Right atrium auricular region (tissue), 2 donors: ENCODE measurements at regions not wholly inside any gene's neighbourhood (a gene's known extent, or its start where the extent isn't known, plus 50 kb on each side); places are given as distances from the start of the nearest gene placed in this dataset.

Source experiments
- DNase-seq: peaks from one replicate; pipeline ENCODE4 v3.0.0-alpha.2; 2019; ENCODE audit warnings: low spot score
- H3K27ac ChIP-seq, 2 donors: fragments of 200-600 bp; sonication (generic); 1 replicate in 1 of 2; 2 replicates in 1 of 2; pipeline ENCODE4 v1.5.1; 2016 to 2019
- H3K27me3 ChIP-seq, 2 donors: fragments of 200-600 bp; sonication (generic); one replicate each; pipeline versions ENCODE4 v1.5.1 to v1.6.0; 2017 to 2019
- H3K36me3 ChIP-seq: fragments of 200-600 bp; sonication (generic); one replicate; pipeline ENCODE4 v1.5.1; 2016
- H3K4me1 ChIP-seq, 2 donors: fragments of 200-600 bp; sonication (generic); one replicate each; pipeline versions ENCODE4 v1.5.1 to v1.6.0; 2017 to 2019
- H3K4me3 ChIP-seq, 2 donors: fragments of 200-600 bp; sonication (generic); 1 replicate in 1 of 2; 2 replicates in 1 of 2; pipeline ENCODE4 v1.5.1; 2017 to 2019; ENCODE audit warnings: mild to moderate bottlenecking in 1 of 2, moderate library complexity in 1 of 2
- H3K9me3 ChIP-seq, 2 donors: fragments of 200-600 bp; sonication (generic); one replicate each; pipeline ENCODE4 v1.5.1; 2019
- TF ChIP-seq, protein P1 (sequence below), 2 donors: fragments of 200-600 bp; sonication (generic); IDR thresholded peaks; one replicate each; pipeline ENCODE4 v1.5.1; 2019; ENCODE audit warnings: antibody characterized with exemption in 2 of 2

DNA sequence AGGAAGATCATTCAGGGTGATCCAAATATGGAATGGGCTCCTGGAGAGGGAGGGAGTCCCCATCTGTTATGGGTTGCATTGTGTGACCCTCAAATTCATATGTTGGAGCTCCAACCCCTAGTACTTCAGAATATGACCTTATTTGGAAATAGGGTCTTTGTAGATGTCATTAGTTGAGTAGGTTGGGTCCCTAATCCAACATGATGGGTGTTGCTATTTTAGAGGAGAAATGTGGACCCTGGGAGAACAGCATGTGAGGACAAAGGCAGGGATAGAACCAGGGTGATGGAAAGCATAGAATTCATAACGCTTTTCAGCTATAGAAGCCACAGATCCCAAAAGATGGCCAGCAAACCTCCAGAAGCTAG is 91.5 kb upstream of the SMNDC1 start:
- Histone ChIP-seq H3K27me3 (no peaks in the 10 kb centered on the region), H3K4me3 (no peak overlapping the region), H3K27ac (no peak overlapping the region), H3K4me1 (peaks cover 0 to 21% of the 10 kb centered on the region in 2 donors), H3K9me3 (no peaks in the 10 kb centered on the region), H3K36me3 (no peaks in the 10 kb centered on the region)
- TF ChIP-seq, protein P1, sequence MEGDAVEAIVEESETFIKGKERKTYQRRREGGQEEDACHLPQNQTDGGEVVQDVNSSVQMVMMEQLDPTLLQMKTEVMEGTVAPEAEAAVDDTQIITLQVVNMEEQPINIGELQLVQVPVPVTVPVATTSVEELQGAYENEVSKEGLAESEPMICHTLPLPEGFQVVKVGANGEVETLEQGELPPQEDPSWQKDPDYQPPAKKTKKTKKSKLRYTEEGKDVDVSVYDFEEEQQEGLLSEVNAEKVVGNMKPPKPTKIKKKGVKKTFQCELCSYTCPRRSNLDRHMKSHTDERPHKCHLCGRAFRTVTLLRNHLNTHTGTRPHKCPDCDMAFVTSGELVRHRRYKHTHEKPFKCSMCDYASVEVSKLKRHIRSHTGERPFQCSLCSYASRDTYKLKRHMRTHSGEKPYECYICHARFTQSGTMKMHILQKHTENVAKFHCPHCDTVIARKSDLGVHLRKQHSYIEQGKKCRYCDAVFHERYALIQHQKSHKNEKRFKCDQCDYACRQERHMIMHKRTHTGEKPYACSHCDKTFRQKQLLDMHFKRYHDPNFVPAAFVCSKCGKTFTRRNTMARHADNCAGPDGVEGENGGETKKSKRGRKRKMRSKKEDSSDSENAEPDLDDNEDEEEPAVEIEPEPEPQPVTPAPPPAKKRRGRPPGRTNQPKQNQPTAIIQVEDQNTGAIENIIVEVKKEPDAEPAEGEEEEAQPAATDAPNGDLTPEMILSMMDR (IDR thresholded peaks at IDR 0.05): no peak
- DNase-seq: no peak

DNA sequence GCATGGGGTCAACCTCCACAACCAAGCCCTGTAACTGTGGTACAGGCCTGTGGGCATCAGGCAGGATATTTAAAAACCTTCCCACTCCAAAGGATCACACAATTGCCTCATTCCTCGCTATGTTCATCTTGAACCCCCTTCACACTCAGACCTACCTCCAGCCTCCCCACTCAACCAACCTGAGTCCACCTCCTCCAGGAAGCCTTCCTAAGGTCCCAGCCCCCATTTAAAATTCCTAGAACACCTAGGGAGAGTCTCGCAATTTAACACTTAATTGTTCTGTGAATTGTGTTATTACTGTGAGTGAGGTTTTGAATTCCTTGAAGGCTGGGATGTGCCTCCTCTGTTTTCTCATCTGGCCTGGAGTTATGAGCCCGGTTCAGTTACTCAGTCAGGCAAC is 93.1 kb upstream of the SMNDC1 start:
- peaks cover 0 to 21% of the 10 kb centered on the region in 2 donors for H3K4me1 ChIP-seq
- no peaks in the 10 kb centered on the region for H3K9me3 ChIP-seq
- no peaks in the 10 kb centered on the region for H3K27me3 ChIP-seq
- H3K4me3 ChIP-seq: no peak overlapping the region
- H3K27ac ChIP-seq: no peak overlapping the region
- no peak for DNase-seq
- TF ChIP-seq, protein P1 (IDR thresholded peaks at IDR 0.05): no peak
- no peaks in the 10 kb centered on the region for H3K36me3 ChIP-seq

DNA sequence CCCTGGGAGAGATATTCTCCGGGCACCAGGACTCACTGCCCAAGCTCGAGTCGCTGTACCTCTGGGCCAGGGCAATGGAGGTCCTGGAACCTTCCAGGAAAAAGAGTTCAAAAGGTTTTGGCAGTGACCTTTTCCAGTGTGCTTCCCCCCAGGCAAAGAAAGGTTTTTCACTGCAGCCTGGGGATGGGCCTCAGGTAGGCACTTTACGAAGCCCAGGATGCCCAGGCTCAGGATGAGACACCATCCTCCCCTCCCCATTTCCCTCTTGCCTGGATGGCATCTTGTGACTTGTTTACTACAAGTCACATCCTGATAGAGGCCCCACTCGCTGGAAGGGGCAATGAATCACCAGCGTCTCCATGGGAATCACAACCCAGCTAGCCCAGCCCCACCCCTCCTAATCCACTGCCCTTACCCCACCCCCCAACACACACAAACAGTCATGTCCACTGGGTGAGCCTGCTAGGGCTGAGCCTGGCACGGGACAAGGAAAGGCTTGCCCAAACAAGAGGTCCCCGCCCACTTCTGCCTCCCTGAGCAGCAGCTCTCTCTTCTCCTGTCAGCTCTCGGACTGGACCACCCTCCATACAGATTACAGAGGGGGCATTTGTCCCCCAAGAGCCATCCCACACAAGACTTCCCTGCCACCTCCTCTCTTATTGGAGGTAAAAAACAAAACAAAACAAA is 93.8 kb upstream of the SMNDC1 start:
- Histone ChIP-seq H3K27ac (no peak overlapping the region), H3K27me3 (no peaks in the 10 kb centered on the region), H3K4me3 (no peak overlapping the region), H3K36me3 (no peaks in the 10 kb centered on the region), H3K9me3 (no peaks in the 10 kb centered on the region), H3K4me1 (peaks cover 0 to 21% of the 10 kb centered on the region in 2 donors)
- TF ChIP-seq, protein P1 (IDR thresholded peaks at IDR 0.05): no peak
- peak; percentile 74 for DNase-seq

DNA sequence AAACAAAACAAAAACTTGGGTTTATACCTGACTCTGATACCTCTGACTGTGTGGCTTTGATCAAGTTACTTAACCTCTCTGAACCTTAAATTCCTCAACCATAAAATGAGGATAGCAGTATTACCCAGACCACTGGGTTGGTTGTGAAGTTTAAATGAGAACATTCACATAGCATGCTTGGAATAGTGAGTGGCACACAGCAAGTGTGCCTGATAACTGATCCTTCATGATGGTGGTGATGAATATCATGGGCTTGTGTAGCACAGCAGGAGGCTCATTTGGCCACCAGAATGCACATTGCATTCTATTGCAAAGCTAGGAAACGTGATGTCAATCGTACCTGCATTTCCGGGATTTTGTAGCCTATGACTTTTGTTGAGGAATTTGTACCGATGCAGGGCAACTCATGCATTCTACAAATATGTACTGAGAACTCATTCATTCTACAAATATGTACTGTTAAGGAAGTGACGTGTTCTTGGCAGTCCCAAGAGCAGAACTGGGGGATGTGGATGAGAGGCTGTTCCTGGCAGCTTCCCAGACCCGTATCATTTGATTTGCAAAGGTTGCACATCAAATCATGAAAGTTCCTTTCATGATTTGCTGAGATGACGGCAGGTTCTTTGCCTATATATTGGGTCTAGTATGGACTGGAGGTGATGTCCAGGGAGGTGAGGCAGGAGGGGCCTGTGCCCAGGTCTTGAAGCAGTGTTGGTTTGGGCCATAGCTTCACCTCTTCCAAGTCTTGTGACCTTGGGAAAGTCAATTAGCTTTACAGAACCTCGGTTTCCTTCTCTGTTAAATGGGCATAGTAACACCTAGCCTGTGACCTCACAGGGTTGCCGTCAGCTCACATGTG is 94.6 kb upstream of the SMNDC1 start:
- Histone ChIP-seq H3K27ac (no peak overlapping the region), H3K9me3 (no peaks in the 10 kb centered on the region), H3K36me3 (no peaks in the 10 kb centered on the region), H3K4me1 (peaks cover 0 to 21% of the 10 kb centered on the region in 2 donors), H3K4me3 (no peak overlapping the region), H3K27me3 (no peaks in the 10 kb centered on the region)
- DNase-seq: no peak
- TF ChIP-seq, protein P1 (IDR thresholded peaks at IDR 0.05): no peak

DNA sequence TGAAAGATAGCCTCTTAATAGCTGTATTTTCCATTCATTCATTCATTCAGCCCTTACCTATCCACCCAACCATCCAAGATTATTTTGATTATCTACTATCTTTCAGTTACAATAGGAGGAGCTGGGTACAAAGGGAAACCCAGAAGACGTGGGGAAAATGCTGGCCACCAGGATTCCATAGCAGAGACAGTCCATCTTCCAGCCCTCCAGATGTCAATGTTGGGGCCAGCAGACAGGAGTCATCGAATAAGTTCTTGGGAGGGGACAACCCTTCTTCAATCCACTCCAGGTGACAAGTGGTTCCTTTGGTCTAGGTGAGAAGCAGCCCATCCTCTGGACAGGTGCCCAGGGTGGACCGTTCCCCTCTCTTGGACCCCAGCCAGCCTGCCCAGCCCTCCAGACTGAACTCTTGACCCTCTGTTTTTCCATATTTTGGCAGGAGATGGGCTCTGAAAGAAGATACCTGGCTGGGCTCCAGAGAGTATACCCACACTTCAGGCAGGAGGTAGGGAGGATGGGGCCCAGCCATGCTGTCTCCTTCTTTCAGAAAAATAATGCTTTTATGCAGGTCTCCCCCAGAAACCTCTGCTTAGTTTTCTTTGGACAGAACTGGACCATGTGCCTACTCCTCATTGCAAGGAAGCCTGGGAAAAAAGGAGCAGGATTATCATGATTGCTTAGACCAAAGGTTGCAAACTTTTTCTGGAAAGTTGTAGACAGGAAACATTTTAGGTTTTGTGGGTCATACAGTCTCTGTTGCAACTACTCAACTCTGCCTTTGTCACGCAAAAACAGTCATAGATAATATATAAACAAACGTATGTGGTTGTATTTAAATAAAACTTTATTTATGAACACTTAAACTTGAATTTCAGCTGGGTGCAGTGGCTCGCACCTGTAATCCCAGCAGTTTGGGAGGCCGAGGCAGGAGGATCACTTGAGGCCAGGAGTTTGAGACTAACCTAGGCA is 95.5 kb upstream of the SMNDC1 start:
- TF ChIP-seq, protein P1 (IDR thresholded peaks at IDR 0.05): no peak
- Histone ChIP-seq H3K27me3 (no peaks in the 10 kb centered on the region), H3K4me1 (peaks cover 0 to 26% of the 10 kb centered on the region in 2 donors), H3K27ac (no peak overlapping the region), H3K4me3 (no peak overlapping the region), H3K36me3 (no peaks in the 10 kb centered on the region), H3K9me3 (no peaks in the 10 kb centered on the region)
- DNase-seq: no peak
